ENCODE measurements at regions not wholly inside any gene's neighbourhood (a gene's known extent, or its start where the extent isn't known, plus 50 kb on each side); places are given as distances from the start of the nearest gene placed in this dataset.

DNA sequence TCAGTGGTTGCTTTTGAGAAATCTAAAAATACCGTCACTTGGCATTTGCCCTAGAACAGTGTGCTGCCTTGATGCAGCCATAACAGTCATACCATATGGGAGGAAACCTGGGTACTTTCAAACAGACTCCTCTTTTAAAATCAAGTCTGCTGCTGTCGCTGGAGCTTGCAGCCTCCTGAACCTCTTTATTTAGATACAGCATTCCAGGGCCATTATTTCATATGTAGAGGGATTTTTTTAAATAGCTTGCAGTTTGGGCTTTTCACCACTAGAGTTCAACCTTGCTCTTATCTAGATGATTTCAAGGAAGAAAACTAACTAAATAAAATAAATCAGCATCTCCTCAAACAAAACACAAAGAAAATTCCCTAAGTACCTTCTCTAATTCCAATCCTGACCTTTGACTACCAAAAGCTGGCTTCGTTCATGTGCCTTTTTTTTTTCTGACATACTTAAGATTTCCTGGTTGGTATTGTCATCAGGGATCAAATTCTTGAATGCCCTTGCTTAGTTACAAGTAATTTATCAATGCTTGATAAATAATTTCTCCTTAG lies 111.6 kb downstream of the KBTBD8 start:
- Mint-ChIP-seq H3K4me1 (no peaks in the 10 kb centered on the region), H3K27ac (no peak overlapping the region), H3K9me3 (peaks cover under 1% of the 10 kb centered on the region), H3K27me3 (ENCODE audit: insufficient read depth) (no peaks in the 10 kb centered on the region), H3K36me3 (ENCODE audit: low read depth) (no peaks in the 10 kb centered on the region), H3K4me3 (no peak overlapping the region)
- no peak overlapping the region for H3K27ac ChIP-seq (ENCODE audit: low read depth, low read length)
- DNase-seq = no peak
- H3K36me3 ChIP-seq (ENCODE audit: control insufficient read depth, insufficient read depth, low read length) = no peaks in the 10 kb centered on the region
- H3K4me3 ChIP-seq (ENCODE audit: low read length) = no peak overlapping the region
- H3K9ac ChIP-seq (ENCODE audit: extremely low read depth, low read length, poor library complexity, severe bottlenecking) = no peak overlapping the region
- WGBS, 2 experiments (ENCODE audit: insufficient coverage in 1 of 2, insufficient read length in 1 of 2) = 41 to 100% methylated on average over 1 to 3 of the region's 3 CpGs
- TF ChIP-seq, protein P1, sequence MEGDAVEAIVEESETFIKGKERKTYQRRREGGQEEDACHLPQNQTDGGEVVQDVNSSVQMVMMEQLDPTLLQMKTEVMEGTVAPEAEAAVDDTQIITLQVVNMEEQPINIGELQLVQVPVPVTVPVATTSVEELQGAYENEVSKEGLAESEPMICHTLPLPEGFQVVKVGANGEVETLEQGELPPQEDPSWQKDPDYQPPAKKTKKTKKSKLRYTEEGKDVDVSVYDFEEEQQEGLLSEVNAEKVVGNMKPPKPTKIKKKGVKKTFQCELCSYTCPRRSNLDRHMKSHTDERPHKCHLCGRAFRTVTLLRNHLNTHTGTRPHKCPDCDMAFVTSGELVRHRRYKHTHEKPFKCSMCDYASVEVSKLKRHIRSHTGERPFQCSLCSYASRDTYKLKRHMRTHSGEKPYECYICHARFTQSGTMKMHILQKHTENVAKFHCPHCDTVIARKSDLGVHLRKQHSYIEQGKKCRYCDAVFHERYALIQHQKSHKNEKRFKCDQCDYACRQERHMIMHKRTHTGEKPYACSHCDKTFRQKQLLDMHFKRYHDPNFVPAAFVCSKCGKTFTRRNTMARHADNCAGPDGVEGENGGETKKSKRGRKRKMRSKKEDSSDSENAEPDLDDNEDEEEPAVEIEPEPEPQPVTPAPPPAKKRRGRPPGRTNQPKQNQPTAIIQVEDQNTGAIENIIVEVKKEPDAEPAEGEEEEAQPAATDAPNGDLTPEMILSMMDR (conservative IDR thresholded peaks at IDR 0.05) = peak; percentile 81
- no peaks in the 10 kb centered on the region for H3K4me1 ChIP-seq (ENCODE audit: control insufficient read depth, insufficient read depth, low read length)
- no peaks in the 10 kb centered on the region for H3K27me3 ChIP-seq (ENCODE audit: control insufficient read depth, insufficient read depth, low read length, poor library complexity, severe bottlenecking)
- H3K9me3 ChIP-seq (ENCODE audit: control insufficient read depth, low read length) = no peaks in the 10 kb centered on the region

DNA sequence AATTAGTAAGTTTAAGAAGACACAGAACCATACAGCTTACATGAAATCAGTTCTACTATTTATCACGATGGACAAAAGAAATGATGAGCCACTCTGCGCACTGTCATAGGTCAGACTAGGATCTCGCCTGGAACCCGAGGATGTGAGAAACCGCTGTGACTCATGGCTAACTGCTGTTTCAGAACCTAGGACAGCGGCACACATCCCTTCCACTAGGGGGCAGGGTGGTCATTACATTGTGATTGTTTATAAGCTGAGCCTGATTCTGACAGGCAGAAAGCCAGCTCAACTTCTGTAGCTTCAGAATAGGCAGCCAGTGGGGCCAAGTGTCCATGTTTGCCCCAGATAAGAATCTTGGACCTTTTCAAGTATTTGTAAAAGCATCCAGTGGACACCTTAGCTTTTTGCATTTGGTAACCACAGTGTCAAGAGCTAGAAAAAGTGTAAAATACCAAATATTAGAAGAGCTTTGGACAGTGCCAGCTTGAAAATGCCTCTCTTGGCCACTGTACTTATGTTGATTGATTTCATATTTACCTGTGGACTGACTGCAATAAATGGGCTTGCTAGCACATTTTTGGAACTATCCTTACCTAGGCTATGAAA lies 115.8 kb downstream of the KBTBD8 start:
- Mint-ChIP-seq H3K4me1 (no peaks in the 10 kb centered on the region), H3K36me3 (ENCODE audit: low read depth) (no peaks in the 10 kb centered on the region), H3K9me3 (no peaks in the 10 kb centered on the region), H3K4me3 (no peak overlapping the region), H3K27me3 (ENCODE audit: insufficient read depth) (no peaks in the 10 kb centered on the region), H3K27ac (no peak overlapping the region)
- H3K9me3 ChIP-seq (ENCODE audit: control insufficient read depth, low read length) = no peaks in the 10 kb centered on the region
- 23% methylated on average over 4 to 6 of the region's 6 CpGs for WGBS, 2 experiments (ENCODE audit: insufficient coverage in 1 of 2, insufficient read length in 1 of 2)
- TF ChIP-seq, protein P1 (conservative IDR thresholded peaks at IDR 0.05) = peak; percentile 97
- peak; percentile 97 for DNase-seq
- H3K4me1 ChIP-seq (ENCODE audit: control insufficient read depth, insufficient read depth, low read length) = no peaks in the 10 kb centered on the region
- H3K27ac ChIP-seq (ENCODE audit: low read depth, low read length) = no peak overlapping the region
- H3K27me3 ChIP-seq (ENCODE audit: control insufficient read depth, insufficient read depth, low read length, poor library complexity, severe bottlenecking) = no peaks in the 10 kb centered on the region
- H3K9ac ChIP-seq (ENCODE audit: extremely low read depth, low read length, poor library complexity, severe bottlenecking) = no peak overlapping the region
- no peaks in the 10 kb centered on the region for H3K36me3 ChIP-seq (ENCODE audit: control insufficient read depth, insufficient read depth, low read length)
- no peak overlapping the region for H3K4me3 ChIP-seq (ENCODE audit: low read length)

DNA sequence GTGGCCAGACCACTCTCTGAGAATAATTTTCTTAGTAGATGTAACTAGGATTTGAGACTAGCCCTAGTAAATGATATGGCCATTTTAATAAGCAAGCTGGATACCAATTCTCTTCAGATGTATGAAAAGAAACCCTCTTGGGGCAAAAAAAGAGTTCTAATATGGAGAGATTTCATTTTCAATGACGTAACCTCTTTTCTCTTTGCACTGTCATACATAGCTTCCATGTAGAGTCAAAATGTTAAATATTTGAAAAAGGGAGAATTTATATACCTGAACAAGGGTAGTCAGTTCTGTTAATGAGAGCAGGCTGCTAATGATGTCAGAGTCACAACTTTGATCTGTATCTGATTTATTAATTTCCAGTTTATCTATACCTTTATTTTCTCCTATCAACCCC lies 120.0 kb downstream of the KBTBD8 start:
- no peaks in the 10 kb centered on the region for H3K9me3 Mint-ChIP-seq
- Histone ChIP-seq H3K4me3 (ENCODE audit: low read length) (no peak overlapping the region), H3K4me1 (ENCODE audit: control insufficient read depth, insufficient read depth, low read length) (no peaks in the 10 kb centered on the region), H3K27ac (ENCODE audit: low read depth, low read length) (no peak overlapping the region), H3K9me3 (ENCODE audit: control insufficient read depth, low read length) (no peaks in the 10 kb centered on the region), H3K9ac (ENCODE audit: extremely low read depth, low read length, poor library complexity, severe bottlenecking) (no peak overlapping the region), H3K36me3 (ENCODE audit: control insufficient read depth, insufficient read depth, low read length) (no peaks in the 10 kb centered on the region), H3K27me3 (ENCODE audit: control insufficient read depth, insufficient read depth, low read length, poor library complexity, severe bottlenecking) (no peaks in the 10 kb centered on the region)
- no peaks in the 10 kb centered on the region for H3K36me3 Mint-ChIP-seq (ENCODE audit: low read depth)
- no peaks in the 10 kb centered on the region for H3K27me3 Mint-ChIP-seq (ENCODE audit: insufficient read depth)
- H3K4me3 Mint-ChIP-seq = no peak overlapping the region
- 92% methylated on average over 1 of the region's 1 CpG; no CpG with 5 or more reads in 1 of the 2 experiments for whole genome bisulfite sequencing, 2 experiments (ENCODE audit: insufficient coverage in 1 of 2, insufficient read length in 1 of 2)
- H3K27ac Mint-ChIP-seq = no peak overlapping the region
- no peaks in the 10 kb centered on the region for H3K4me1 Mint-ChIP-seq
- TF ChIP-seq, protein P1 (conservative IDR thresholded peaks at IDR 0.05) = no peak
- DNase-seq = no peak
